Ishikawa (cell line): ENCODE measurements at regions not wholly inside any gene's neighbourhood (a gene's known extent, or its start where the extent isn't known, plus 50 kb on each side); places are given as distances from the start of the nearest gene placed in this dataset.

Experiments used
- MAX ChIP-seq: IDR thresholded peaks from 2 replicates; pipeline ENCODE4 v1.6.1; 2012
- NFIC ChIP-seq: IDR thresholded peaks from 2 replicates; pipeline ENCODE4 v1.6.1; 2012
- REST ChIP-seq: IDR thresholded peaks from 2 replicates; pipeline ENCODE4 v1.6.1; 2012; ENCODE audit warnings: low read depth, mild to moderate bottlenecking
- TAF1 ChIP-seq: IDR thresholded peaks from 2 replicates; pipeline ENCODE4 v1.6.1; 2012; ENCODE audit warnings: low read depth, mild to moderate bottlenecking

GRCh38 chr2:215671244-215671643 lies 235.4 kb upstream of the FN1 start:
- no peak for TF ChIP-seq TAF1
- TF ChIP-seq REST: no peak
- no peak for TF ChIP-seq NFIC
- no peak for TF ChIP-seq MAX
